G401 (cell line): ENCODE measurements at regions not wholly inside any gene's neighbourhood (a gene's known extent, or its start where the extent isn't known, plus 50 kb on each side); places are given as distances from the start of the nearest gene placed in this dataset.

ENCODE experiments used
- DNase-seq: peaks from one replicate; pipeline ENCODE4 v3.0.0-alpha.2; 2015; ENCODE audit warnings: low spot score
- in situ Hi-C: cut with HindIII; loops from 2 replicates; pipeline ENCODE4 v1.10.0; 2016; ENCODE audit warnings: low sequenced_read_pairs, mixed read lengths

DNA sequence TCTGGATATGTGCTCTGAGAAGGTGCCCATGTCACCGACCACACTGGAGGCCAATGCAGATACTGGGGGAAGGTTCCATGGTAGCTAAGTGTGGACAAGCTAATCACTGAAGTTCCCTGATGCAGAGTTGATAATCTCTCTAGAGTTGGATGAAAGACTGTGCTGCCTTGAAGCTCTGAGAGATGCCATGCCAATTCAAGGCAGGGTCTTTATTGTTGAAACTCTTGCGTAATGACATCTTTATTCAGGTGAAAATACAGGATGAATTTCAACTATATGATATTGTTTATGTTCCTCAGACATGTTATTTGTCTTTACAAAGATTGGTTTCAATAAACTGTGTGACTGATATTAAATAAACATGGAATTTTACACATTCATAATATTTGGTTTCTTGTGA lies 167.6 kb upstream of the TMEM161B start:
- DNase-seq: no peak
- in situ Hi-C loops: no loop called here

DNA sequence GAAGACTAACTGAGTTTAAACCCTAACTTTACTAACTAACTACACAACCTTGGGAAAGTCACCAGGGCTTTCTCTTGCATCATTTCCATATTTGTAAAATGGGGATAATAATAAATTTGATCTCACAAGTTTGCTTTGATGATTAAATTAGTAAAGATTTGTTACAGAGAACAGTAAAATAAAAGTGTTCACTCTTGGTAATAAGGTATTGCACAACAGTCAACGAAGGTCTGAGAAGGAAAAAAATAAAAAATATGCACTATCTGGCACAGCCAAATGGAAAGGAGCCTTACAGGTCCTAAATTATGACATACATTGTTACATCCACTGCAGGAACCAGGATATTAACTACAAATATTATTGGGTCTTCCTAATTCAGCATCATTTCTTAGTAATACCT lies 160.0 kb upstream of the TMEM161B start:
- in situ Hi-C loops: no loop called here
- DNase-seq: no peak

DNA sequence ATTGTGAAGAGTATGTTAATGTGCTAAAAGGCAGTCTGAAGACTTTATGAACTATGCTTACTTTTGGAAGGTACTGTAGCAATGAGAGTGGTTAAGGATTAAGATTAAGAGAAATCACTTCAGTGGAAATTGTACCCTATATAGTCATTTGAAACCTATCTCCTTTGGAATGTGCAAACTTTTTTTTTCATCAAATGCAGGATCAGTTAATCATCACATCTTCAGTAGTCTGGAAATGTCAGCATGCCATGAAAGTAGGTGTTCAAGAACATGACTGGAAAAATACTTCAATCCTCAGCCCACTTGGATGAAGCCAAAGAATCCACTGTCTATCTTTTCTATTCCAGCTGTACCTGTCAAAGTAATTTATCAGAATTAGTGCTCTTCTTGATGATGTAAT lies 157.8 kb upstream of the TMEM161B start:
- in situ Hi-C loops: no loop called here
- DNase-seq: no peak

DNA sequence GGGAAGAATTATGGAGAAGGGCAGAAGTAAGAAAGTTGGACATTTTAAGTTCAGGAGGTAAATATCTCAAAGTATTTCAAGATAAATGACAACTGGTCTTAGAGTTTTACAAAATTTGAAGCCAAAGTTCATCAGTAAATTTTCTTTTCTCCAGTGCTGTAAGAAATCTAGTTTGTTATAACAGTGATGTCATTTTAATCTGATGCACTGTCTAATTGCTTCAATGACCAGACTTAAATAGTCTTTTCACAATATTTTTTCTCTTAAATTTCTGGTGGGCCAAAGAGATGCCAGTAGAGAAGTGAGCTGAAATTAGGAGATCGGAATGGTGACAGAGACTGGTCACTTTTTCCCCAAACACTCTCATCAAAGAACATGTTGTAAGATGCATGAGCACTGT lies 156.5 kb upstream of the TMEM161B start:
- DNase-seq: no peak
- in situ Hi-C loops: no loop called here

DNA sequence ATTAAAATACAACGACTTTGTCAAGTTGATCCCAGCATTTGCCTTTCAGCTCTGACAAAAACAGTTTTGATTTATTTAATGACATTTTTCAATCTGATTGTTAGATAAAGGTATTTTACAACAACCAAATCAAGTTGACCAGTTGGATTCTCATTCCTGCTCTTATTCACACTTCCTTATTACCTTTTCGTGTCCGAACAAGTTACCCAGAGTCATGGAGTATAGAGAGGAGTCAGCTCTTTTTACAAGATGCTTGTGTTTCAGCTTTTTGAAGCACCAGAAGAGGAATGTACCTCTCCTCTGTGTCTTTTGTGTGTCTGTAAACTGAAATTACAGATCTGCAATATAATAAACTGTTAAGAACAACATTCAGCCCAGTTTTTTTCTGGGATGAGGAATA lies 151.3 kb upstream of the TMEM161B start:
- in situ Hi-C loops: no loop called here
- no peak for DNase-seq

DNA sequence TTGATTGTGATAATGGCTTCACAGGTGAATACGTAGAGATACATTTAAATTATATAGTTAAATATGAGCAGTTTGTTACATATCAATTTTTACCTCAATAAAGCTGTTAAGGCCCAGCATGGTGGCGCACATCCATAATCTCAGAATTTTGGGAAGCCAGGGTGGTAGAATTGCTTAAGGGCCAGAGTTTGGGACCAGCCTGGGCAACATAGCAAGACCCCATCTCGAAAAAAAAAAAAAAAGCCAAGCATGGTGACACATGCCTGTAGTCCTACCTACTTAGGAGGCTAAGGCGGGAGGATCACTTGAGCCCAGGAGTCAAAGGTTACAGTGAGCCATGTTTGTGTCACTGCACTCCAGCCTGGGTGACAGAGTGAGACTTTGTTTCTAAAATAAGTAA lies 138.7 kb upstream of the TMEM161B start:
- in situ Hi-C loops: no loop called here
- DNase-seq: no peak

DNA sequence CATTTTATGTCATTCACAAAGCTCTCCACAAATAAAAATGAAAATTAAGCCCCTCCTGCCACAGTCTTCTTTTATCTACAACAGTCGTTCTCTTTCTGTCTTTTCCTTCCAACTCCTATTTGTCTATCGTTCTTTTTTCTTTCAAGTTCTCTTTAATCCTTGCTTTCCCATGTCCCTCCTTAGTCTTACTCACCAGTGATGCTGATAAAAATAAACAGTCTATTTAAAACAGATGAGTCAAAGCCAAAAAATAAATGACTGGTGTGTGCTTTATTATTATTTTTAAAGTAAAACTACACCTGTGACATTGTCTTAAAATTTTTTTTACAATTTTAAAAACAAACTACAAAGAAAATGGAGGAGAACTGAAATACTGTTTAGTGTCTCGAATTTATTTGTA lies 137.1 kb upstream of the TMEM161B start:
- peak; percentile 34 for DNase-seq
- in situ Hi-C loops: no loop called here

DNA sequence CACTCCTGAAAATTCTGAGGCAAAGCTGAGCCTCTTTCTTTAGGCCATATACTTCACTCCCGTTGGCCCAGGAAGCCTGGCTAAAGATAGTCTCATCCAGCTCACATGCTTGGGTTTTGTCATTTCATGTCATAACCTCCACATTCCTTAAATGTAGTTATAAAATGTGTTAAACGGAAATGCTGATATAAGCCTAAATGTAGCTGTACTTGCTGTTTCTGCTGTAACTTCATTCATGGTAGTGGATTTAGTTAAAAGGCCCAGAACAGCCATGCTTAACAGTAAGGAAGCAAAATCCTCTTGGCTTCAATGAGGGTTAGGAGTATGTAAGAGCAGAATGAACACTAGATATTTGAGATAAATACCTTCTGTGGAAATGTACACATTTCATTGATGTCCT lies 135.8 kb upstream of the TMEM161B start:
- in situ Hi-C loops: no loop called here
- peak; percentile 27 for DNase-seq

DNA sequence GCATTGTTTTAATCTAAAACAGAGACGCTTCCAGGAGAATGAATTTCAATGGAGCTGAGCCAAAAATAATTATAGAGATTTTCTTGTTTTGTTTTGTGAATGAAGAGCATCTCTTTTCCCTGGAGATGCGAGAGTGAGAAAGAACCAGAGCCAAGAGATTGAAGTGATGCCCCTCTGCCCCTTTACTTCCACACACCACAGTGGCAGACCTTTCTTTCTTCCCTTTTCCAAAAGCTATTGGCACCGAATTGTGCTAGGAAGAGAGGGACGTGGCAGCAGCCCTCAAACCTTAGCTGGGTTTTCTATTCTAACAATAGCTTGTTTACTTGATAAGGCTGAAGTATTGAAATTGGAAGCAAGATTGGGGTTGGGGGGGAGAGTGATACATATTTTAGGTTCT lies 133.0 kb upstream of the TMEM161B start:
- in situ Hi-C loops: no loop called here
- peak; percentile 66 for DNase-seq

DNA sequence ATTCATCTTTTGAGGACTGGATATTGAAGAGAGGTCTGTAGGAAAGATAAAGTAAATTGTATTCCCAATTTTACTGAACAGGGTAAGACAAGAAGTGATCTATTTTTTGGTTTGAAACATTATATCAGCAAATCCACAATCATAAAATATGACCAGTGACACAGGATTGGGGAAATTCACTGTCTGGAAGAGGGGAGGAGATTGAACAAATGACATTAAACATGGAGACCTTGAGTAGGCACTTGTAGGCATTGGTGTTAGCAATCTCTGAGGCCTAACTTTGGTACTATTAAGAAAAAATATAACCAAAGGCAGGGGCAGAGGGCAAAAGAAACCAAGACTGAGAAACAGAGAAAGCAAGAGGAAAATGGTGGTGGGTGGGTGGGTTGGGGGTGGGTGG lies 132.6 kb upstream of the TMEM161B start:
- no peak for DNase-seq

DNA sequence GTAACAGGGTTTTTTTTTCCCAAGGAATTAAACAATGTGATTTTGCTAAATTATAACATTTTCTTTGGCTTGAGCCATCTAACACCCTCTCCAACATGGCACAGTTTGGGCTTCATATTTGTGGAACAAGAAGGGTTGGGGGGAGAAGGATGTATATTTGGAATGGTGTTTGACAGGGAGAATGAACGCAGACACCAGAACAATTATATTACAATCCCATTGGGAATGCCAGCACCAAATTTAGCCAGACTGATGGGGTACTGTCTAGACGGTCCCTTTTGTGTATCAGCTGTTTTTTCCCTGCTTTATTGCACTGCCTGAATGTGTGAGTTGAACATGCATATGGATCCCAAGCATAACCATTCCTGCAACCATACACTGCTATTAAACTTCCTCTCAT lies 130.9 kb upstream of the TMEM161B start:
- DNase-seq: peak; percentile 27
- in situ Hi-C loops: no loop called here

More for the DNA sequence above, 132.6 kb upstream of the TMEM161B start:
- in situ Hi-C loops: no loop called here

DNA sequence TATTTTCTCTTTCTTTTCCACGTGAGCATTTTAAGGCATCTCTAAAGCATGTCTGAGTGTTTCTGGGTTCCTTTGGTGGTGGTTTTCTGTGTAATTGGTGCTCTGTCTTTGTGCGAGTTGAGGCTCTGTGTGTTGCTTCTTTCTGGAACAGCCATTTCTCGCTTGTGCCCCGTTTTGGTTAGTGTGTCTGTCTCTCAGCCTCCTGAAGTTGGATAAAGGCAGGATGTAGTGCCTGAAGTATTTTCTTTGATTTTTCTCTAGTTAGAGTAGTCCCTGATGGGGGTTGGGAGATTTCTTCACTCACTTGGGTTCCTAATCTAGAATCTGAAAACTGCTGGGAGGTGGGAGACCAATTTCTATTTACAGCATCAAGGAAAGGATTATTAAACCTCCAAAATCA lies 129.7 kb upstream of the TMEM161B start:
- in situ Hi-C loops: no loop called here
- DNase-seq: peak; percentile 60

DNA sequence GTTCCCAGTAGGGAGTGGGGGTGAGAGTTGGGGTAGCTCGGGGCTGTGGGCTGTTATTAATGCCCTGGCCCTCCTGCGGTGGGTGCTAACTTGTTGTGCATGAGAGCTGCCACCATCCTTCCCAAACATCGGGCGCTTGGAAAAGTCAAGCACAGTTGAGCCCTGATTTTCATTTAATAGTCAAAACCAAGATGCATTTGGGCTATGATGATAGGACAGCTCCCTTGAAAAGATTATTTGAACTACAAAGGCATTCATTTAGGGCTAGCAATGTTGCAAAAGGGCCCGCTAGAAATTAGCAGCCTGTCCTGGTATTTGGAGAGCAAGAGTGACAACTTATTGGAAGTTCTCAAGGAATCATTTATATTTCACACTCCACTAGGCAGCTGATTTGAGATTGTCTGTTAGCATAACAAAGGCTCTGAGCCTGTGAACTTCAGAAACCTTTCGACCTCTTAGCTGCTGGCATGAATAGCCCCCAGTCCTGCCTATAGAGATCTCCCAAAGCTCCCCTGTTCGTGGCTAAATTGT lies 128.2 kb upstream of the TMEM161B start:
- DNase-seq: no peak
- in situ Hi-C loops: no loop called here

DNA sequence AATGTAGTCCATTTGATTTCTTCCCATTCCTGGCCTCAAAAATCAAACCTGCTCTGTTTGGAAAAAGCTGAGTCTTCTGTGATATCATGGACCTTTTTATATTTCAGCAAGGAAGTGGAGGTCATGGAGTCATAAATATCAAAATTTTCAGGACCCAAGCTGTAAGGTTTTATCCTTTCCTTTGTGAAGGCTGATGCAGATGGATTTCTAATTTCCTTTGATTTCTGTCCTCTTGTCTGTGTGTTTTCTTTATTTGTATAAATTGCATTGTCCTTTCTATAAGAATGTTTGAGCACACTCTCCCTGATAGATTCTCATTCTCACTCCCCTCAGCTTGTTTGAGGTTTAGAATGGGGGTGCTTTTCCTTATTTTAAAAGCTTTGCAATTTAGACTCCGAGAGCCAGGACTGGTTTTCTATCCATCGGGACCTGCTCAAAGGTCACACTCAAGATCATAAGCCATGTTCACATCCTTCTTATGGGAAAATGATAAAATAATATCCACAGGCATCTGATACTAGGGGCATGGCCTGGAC lies 127.4 kb upstream of the TMEM161B start:
- peak; percentile 57 for DNase-seq
- in situ Hi-C loops: no loop called here

DNA sequence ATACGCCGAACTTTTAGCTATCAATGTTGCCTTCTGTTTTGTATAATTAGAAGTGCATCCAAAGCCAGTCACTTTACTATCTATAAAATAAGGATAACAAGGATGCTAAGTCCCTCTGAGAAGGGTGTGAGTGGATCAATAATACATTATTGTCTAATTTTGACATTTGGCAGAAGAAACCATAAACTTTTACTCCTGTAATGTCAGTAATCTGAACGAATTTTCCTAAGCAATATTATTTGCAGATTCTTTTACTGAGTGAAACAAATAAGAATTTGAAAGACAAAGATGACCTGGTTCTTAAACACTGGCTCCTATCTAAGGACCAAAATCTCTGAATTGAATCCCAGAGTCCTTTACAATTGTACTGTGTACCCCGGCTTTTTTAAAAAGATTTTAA lies 126.6 kb upstream of the TMEM161B start:
- peak; percentile 53 for DNase-seq
- in situ Hi-C loops: no loop called here

DNA sequence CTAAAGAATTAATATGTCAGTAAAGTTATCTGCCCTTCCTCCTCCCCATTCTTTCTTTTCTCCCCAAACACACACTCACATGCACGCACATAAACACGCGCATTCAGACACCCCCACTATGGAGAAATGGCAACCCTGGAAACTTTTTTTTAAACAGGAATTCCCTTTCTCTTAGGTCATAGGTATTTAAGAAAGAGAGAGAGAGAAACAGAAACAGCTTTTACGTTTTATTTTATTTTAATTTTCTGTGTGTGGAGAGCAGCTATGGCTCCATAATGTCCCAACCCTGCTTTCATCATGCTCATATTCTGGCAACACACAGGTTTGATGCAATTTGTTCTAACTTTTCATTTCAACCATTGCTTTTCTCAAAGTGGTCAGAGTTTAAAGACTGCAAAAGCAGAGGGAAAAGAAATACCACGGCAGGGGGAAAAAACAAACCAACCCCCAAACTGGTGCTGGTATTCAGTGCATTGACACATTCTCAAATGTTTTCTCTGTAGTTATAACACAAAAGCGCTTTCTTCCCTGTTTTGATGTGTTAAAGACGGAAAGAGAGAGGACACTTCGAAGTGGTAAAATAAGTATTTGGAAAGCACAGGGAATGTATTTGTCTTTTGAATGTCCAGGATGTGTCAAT lies 126.0 kb upstream of the TMEM161B start:
- in situ Hi-C loops: no loop called here
- DNase-seq: peak; percentile 67

DNA sequence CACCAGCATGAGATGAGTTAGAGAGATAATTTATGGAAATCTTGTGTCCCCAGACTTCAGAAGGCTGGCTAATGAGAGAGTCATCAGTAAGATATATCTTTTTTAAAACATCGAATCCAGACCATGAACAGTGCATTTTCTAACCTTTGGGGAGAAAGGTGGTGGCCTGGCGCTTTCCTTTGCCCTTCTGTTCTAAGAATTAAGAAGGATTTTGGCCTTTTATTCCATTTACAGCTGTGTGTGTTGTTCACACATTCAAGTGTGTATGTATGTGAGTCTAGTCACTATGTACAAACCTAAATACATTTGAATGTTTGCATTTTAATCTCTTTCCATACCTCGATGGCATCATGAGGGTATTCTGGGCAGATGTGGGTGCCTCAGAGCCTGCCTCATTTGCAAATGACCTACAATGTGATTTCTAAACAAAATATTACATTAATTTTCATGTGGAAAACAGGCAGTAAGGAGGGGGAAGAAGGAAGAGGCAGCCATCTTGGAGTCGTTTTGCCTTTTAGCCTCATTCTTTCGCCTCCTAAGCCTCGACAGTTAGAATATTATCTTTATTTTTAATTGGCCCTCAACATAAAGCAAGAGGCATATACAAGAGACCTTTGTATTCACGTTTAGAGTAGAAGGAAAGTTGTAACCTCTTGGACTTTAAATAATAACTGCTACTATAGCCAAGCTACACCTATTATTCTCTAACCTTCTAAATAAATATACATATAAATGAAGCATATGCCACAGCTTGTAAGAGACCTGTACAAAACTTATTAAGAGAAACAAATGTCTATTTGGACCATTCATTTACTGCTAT lies 125.3 kb upstream of the TMEM161B start:
- in situ Hi-C loops: no loop called here
- DNase-seq: peak; percentile 69

DNA sequence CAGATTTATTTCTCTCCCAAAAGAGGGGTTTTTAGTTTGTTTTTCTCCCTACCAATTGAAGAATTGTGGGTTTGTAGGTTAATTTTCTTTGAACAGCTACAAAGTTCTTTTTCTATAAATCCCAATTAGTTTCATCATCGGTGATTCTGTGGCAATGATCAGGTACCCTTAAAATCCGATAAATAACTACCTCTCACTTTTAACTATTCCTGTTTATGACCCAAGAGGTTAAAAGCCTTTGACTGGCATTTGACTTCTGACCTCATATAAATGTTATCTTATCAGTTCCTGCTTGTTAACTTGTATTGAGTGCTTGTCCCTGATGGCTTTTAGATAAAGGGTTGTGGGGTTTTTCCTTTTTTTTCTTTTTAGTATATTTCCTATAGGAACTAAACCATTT lies 124.4 kb upstream of the TMEM161B start:
- in situ Hi-C loops: no loop called here
- DNase-seq: peak; percentile 51

DNA sequence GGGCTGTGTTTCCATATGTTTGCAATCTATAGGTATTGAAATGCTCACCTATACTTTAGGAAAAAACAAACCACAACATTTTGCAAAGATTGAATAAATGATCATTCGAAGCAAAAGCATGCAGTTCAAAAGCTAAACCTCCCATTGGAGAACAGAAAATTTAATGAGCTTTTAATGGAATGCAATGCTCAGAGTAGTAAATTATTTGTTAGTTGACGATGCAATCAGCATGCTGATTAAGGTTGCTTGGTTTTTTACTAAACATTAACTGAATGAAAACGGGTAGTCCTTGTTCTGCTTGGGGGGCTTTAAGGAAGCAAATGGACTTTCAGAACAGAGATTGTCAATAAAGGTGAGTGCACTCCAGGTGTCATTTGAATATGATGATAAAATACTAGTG lies 123.3 kb upstream of the TMEM161B start:
- in situ Hi-C loops: no loop called here
- peak; percentile 45 for DNase-seq

DNA sequence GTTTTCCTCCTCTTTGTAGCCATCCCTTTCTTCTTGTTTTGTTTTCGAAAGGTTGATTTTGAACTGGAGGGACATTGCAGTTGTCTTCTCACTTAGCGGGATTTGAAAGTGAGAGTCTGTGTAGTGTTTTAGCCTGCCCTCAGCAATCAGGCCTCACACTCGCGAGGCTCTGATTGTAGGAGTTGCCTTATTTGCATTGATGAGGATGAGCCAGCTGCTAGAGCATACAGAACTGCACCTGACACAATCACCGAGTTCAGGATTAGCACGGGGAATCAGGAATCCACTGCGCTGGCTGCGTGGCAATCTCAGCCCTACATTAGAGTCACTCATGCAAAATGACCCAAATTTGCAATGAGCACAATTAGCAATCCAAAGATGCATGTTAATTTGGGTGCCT lies 122.5 kb upstream of the TMEM161B start:
- DNase-seq: peak; percentile 95
- in situ Hi-C loops: no loop called here
